ENCODE measurements at regions not wholly inside any gene's neighbourhood (a gene's known extent, or its start where the extent isn't known, plus 50 kb on each side); places are given as distances from the start of the nearest gene placed in this dataset.

DNA sequence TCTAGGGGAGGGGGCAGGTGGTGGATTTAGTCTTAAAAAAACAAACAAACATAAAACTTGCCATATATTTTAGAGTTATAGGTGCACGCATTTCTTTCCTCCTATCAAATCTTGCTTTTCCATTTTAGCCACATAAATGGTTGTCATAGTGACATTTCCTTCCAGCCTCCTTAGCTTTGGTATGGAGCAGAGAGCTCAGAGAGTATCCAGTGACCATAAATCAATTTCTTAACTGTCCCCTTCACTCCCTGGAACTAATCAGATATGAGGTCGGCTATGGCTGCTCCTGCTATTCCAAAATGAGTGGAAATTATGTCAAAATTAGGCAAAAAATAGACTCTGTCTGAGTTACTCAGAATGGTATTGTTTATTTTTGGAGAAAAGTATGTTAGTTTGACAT, 164.5 kb downstream of the EBLN2 start:
- H3K27me3 ChIP-seq (ENCODE audit: insufficient read depth, low read depth, severe bottlenecking): no peaks in the 10 kb centered on the region
- no peak overlapping the region for H3K27ac ChIP-seq
- H3K4me3 ChIP-seq (ENCODE audit: low read depth, low read length): no peak overlapping the region
- TF ChIP-seq, protein P1, sequence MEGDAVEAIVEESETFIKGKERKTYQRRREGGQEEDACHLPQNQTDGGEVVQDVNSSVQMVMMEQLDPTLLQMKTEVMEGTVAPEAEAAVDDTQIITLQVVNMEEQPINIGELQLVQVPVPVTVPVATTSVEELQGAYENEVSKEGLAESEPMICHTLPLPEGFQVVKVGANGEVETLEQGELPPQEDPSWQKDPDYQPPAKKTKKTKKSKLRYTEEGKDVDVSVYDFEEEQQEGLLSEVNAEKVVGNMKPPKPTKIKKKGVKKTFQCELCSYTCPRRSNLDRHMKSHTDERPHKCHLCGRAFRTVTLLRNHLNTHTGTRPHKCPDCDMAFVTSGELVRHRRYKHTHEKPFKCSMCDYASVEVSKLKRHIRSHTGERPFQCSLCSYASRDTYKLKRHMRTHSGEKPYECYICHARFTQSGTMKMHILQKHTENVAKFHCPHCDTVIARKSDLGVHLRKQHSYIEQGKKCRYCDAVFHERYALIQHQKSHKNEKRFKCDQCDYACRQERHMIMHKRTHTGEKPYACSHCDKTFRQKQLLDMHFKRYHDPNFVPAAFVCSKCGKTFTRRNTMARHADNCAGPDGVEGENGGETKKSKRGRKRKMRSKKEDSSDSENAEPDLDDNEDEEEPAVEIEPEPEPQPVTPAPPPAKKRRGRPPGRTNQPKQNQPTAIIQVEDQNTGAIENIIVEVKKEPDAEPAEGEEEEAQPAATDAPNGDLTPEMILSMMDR (IDR thresholded peaks at IDR 0.05; ENCODE audit: low read depth, low read length): no peak
- H3K9me3 ChIP-seq (ENCODE audit: severe bottlenecking): no peaks in the 10 kb centered on the region
- no peak for DNase-seq
- no peaks in the 10 kb centered on the region for H3K36me3 ChIP-seq

DNA sequence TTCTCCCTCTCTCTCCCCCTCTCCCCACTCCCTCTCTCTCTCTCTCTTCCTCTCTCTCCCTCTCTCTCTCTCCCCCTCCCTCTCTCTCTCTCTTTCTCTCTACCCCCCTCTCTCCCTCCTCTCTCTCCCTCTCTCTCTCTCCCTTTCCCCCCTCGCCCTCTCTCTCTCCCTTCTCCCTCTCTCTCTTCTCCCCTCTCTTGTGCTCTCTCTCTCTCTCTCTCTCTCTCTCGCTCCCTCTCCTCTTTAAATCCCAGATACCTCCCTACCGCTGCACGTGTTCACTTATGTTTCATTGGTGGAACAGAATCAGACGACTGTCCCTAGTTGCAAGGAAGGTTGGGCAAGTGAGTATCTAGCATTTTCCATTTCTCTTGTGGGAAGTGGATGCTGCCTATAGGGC, 166.5 kb downstream of the EBLN2 start:
- Histone ChIP-seq H3K9me3 (ENCODE audit: severe bottlenecking) (no peaks in the 10 kb centered on the region), H3K27me3 (ENCODE audit: insufficient read depth, low read depth, severe bottlenecking) (no peaks in the 10 kb centered on the region), H3K36me3 (no peaks in the 10 kb centered on the region), H3K27ac (no peak overlapping the region), H3K4me3 (ENCODE audit: low read depth, low read length) (no peak overlapping the region)
- TF ChIP-seq, protein P1 (IDR thresholded peaks at IDR 0.05; ENCODE audit: low read depth, low read length): no peak
- DNase-seq: no peak

DNA sequence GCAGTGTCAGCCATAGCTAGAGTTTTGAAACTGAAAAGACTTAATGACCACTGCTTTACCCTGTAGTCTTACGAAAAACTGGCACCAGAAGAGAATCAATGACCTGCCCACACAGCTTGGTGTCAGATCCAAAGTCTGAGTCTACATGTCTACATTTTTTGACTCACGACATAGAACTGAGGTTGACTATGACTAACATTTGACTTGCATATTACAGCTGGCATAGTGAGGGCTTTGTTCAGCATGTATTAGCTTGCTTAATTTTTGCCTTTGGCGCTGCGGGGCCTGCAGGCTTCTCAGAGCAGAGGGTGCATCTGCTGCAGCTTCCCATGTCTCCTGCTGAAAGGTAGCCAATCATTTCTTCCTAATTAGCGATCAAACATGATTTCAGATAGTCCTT, 167.0 kb downstream of the EBLN2 start:
- DNase-seq: no peak
- H3K9me3 ChIP-seq (ENCODE audit: severe bottlenecking): no peaks in the 10 kb centered on the region
- no peak overlapping the region for H3K4me3 ChIP-seq (ENCODE audit: low read depth, low read length)
- H3K36me3 ChIP-seq: no peaks in the 10 kb centered on the region
- no peaks in the 10 kb centered on the region for H3K27me3 ChIP-seq (ENCODE audit: insufficient read depth, low read depth, severe bottlenecking)
- TF ChIP-seq, protein P1 (IDR thresholded peaks at IDR 0.05; ENCODE audit: low read depth, low read length): no peak
- no peak overlapping the region for H3K27ac ChIP-seq

DNA sequence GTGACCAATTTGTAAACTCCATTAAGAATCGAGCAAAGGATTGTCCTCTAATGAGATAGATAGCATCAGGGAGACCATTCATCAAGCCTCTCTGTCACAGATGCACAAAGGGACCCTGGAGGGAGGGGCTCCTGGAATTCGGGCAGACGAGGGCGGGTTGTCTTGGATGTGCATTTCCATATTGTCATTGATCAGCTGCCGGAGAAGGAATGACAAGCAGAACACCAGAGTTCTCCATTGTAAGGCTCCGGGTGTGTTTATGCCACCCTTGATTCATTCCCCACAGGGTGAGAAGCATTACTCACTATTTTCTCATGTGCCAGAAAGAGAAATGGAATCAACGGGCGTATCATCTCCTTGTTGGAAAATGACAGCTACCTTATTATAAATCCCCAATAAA, 167.5 kb downstream of the EBLN2 start:
- no peak for DNase-seq
- no peaks in the 10 kb centered on the region for H3K9me3 ChIP-seq (ENCODE audit: severe bottlenecking)
- no peak overlapping the region for H3K4me3 ChIP-seq (ENCODE audit: low read depth, low read length)
- H3K36me3 ChIP-seq: no peaks in the 10 kb centered on the region
- TF ChIP-seq, protein P1 (IDR thresholded peaks at IDR 0.05; ENCODE audit: low read depth, low read length): no peak
- no peaks in the 10 kb centered on the region for H3K27me3 ChIP-seq (ENCODE audit: insufficient read depth, low read depth, severe bottlenecking)
- no peak overlapping the region for H3K27ac ChIP-seq

- no peaks in the 10 kb centered on the region for H3K27me3 ChIP-seq (ENCODE audit: insufficient read depth, low read depth, severe bottlenecking)
- no peaks in the 10 kb centered on the region for H3K9me3 ChIP-seq (ENCODE audit: severe bottlenecking)
- H3K4me3 ChIP-seq (ENCODE audit: low read depth, low read length): no peak overlapping the region
- TF ChIP-seq, protein P1 (IDR thresholded peaks at IDR 0.05; ENCODE audit: low read depth, low read length): no peak
- no peak for DNase-seq
- H3K36me3 ChIP-seq: no peaks in the 10 kb centered on the region
- no peak overlapping the region for H3K27ac ChIP-seq
Measured at GRCh38 chr3:73234354-73235014, 173.0 kb downstream of the EBLN2 start.

DNA sequence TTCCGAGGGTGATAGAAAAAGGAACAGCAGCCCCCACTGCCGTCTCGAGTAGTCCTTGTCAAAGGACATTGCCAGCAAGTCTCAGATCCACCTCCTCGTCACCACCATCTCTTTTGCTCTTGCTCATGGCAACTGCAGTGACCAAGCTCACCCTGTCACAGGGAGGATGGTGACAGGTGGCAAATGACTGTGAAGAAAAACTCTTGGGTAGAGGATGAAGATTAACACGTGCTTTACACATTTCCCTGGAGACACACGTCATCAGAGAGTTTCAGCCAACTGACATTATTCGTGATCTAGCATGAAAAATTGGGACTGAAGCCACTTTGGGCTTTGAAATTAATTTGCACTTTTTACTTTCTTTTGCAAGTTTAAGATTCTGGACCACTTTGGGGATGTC, 174.3 kb downstream of the EBLN2 start:
- H3K4me3 ChIP-seq (ENCODE audit: low read depth, low read length): no peak overlapping the region
- H3K36me3 ChIP-seq: no peaks in the 10 kb centered on the region
- DNase-seq: no peak
- no peaks in the 10 kb centered on the region for H3K9me3 ChIP-seq (ENCODE audit: severe bottlenecking)
- H3K27ac ChIP-seq: no peak overlapping the region
- H3K27me3 ChIP-seq (ENCODE audit: insufficient read depth, low read depth, severe bottlenecking): no peaks in the 10 kb centered on the region
- TF ChIP-seq, protein P1 (IDR thresholded peaks at IDR 0.05; ENCODE audit: low read depth, low read length): no peak
